ENCODE measurements at regions not wholly inside any gene's neighbourhood (a gene's known extent, or its start where the extent isn't known, plus 50 kb on each side); places are given as distances from the start of the nearest gene placed in this dataset.

DNA sequence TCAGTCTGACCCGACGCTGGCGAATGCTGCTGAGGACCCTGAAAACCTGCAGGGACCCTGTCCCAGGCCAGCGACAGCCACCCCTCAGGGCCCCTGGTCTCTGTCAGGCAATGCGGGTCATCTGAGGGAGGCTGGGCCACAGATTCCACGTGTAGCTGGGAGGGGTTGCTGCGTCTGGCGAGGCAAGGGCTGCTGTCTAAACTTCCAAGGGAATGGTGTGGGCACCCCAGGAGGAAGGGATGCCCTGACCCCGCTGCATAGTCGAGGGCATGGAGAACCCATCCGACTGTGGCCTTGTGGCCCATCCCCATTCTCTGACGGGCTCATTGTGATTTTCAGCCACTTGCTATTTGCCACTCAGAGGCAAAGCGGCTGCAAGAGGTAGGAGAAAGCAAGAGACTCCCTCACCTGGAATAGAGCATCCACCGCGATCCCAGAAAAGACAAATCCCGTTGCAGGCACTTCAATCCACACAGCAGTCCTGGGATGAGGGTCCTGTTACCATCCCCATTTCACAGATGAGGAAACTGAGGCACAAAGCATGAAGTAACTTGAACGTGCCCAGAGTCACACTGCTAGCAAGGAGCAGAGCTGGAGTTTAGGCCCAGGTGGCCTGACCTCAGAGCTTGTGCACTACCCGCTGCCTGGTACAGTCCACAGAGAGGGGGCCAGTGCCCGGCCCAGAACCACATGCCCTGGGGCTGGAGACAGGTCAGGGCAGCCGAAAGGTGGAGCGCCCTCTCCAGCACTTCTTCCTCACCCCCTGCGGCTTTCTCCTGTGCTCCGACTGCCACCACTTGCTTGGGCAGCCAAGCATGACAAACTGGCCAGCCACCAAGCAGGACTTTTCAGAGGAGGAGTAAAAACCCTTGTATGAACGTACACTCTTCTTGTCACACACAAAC is 163.8 kb upstream of the KLF14 start:
- DNase-seq, result no peak

GRCh38 chr7:130899071-130899560 is 165.1 kb upstream of the KLF14 start:
- no peak for DNase-seq

- no peak for DNase-seq
These were observed 165.8 kb upstream of the KLF14 start for GRCh38 chr7:130899638-130900401.

DNA sequence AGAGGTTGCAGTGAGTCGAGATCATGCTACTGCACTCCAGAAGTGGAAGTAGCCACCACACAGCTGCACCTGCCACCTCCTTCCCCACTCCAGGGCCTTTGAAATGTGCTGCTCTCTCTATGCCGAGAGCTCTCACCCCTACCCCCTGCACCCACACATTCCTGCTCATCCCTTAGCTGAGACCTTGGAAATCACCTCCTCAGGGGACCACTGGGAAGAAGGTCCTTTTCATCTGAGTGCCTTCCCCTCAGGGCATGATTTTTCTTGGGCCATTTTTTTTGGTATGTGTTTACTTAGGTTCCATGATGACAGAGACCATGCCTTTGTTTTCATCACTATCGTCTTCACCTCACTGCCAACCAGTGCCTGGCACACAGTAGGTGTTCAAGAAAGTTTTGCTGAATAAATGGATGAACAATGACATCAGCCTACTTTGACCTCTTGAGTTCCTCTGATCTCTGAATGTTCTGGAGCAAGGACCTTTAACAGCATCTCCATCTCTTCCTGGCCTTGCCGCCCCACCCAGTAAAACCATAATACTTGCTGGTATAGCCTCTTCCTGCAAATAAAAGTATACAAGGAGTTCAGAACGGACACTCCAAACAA is 166.6 kb upstream of the KLF14 start:
- DNase-seq, result no peak

DNA sequence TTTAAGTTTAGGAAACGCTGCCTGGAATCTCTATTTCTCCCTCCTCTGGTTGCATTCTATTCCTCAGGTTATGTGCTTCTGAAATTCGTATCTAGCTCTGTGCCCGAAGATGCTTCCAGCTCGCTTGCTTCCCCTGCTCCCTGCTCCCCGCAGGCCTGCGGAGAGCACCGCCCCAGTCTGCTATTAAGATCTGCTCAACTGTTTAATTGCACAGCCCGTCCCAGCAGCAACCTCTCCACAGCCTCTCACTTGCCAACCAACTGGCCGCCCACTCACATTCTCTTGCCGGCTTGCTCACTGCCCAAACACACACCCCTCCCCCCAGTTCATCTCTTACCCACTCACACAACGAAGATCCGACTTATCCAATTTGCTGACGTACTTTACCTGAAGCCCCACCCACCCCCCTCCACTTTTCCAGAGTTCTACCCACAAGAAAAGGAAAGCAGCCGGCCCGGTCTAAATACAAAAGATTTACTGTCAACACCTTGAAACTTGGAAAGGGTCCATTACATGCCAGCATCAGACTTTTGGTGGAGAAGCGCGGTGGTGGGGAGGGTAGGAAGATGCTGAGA is 167.3 kb upstream of the KLF14 start:
- peak; percentile 62 for DNase-seq

- no peak for DNase-seq
These were observed 168.8 kb upstream of the KLF14 start for GRCh38 chr7:130902755-130903357.

GRCh38 chr7:130903358-130903974 is 169.5 kb upstream of the KLF14 start:
- DNase-seq, result no peak

GRCh38 chr7:130904031-130904757 is 170.2 kb upstream of the KLF14 start:
- no peak for DNase-seq

DNA sequence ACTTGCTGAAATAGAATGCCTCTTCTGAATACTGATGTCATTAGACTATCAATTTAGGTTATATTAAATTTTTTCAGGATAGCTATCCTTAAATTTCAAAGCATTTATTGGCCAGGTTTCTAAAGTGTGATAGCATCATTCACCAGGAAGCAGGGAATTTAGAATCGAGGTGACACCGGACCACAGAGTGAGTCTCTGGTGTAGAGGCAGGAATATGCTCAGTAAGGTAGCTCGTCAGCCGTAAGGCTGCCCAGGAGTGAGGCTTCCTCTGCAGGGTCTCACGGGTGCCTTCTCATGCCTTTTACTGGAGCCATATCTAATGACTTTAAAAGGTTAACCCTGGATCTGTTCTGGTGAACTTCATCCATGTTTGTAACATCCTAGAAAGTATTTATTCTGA is 170.8 kb upstream of the KLF14 start:
- DNase-seq, result no peak

DNA sequence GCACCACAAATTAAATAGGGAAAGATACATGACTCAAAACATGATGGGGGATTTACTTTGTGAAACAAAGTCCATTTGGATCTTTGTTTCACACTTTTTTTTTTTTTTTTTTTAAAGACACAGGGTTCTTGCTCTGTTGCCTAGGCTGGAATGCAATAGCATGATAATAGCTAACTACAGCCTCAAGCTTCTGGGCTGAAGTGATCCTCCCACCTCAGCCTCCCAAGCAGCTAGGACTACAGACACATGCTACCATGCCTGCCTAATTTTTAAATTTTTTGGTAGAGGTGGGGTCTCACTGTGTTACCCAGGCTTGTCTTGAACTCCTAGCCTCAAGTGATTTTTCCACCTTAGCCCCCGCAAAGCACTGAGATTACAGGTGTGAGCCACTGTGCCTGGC is 172.6 kb upstream of the KLF14 start:
- DNase-seq, result no peak

- no peak for DNase-seq
These were observed 173.4 kb upstream of the KLF14 start for GRCh38 chr7:130907439-130907838.

- no peak for DNase-seq
These were observed 174.5 kb upstream of the KLF14 start for GRCh38 chr7:130908345-130909160.

DNA sequence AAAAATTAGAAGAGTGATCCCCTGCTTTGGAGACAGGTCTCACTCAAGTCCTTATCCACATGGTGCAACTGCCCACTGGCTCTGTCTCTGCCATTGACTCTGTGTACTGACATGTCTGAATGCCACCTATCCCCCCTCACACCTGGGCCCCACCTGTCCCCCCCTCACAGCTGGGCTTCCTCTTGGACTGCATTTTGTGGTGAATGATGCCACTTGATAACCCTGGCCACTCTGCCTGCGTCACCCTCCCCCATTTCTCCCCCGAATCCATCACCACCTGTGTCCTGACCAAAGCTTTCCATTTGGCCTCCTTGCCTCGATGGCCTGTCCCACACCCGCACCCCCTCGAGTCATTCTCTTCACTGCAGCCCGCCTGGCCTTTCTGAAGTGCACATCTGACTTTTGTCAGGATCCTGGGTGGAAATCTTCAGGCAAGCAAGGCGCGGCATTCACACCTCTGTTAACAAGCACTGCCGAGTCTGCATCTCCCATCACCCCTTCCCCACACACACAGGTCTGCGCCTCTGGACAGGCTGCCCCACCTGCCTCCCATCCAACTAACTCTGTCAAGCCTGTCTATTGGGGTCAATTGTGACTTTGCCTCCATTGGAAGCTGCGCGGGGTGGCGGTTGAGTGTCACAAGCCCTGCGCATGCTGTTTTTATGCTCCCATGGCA is 175.3 kb upstream of the KLF14 start:
- no peak for DNase-seq

- DNase-seq, result no peak
These were observed 176.1 kb upstream of the KLF14 start for GRCh38 chr7:130909881-130910672.

DNA sequence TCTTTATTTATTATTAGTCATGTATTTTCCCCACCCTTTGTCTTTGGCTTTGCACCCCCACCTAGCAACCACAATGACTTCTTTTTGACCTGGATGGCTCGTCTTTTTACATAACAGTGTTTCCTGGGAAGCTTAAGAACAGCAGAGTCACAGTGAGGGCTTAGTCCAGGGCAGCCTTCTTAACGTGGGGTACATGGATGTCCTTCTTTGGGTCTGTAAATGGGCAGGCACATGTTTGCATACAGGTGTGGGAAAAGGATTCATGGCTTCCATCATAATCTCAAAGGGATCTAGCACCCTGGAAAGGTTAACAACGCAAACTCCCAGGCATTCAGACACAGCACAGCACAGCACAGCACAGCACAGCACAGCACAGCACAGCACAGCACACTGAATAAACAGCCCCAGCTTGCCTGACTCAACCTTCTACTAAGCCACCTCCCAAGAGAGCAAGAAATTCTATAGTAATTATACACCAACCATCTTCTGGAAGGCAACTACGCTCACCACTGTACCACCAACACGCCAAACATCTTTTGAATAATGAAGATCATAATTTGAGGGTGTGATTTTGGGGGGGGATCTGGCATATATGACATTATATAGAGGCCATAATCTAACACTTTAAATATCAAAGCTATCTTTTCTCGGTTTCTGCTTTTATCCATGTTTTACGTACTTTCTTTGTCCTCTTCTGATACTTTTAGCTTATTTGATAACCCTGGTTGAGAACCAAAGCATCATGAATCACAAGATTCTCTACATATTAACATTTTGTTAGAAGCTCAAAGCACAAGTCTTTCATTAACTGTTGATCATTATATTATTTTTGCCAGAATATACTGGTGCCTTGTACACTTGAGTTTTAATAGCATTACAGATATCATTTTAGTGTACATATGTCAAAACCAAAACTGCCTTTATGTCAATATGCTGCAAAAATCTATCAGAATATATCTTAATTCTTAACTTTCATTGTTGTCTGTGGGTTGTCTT is 177.2 kb upstream of the KLF14 start:
- no peak for DNase-seq

DNA sequence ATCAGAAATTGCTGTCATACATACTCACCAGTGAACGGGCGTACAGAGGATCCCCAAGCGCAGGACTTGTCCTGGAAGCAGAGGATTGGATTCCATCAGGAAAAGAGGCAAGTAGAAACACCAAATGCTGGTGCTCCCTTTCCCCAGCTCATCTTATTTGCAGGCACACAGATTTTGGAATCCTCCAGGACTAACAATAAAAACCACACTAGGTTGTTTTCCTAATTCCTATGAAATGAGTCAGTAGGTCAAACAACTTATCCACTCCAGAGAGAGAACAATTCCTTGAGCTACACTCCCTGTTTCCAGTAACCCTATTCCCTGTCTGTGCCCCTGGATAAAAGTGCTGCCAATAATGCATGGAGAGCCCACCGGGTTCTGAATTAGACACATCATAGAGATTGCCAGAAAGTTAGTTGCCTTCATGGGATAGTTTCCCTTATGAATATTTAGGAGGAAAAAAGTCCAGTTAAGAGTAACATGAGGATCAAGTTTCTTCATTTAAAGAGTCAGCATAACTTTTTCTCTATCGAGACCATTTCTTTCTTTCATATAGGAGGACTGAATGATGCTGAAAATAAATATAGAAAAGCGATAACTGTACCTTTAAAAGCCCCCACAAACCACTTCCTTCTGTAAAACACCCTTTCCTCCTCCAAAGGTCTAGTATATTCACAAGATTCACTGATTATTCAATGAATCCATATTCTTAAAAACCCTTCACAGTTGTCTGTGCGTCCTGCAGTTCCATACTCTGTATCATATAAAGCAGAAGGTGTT is 178.3 kb upstream of the KLF14 start:
- DNase-seq, result no peak

All from eye (tissue), 1 donor.